B cell (primary cell): ENCODE measurements at regions not wholly inside any gene's neighbourhood (a gene's known extent, or its start where the extent isn't known, plus 50 kb on each side); places are given as distances from the start of the nearest gene placed in this dataset.

ENCODE experiments used
- ATAC-seq: fragments of 200-7000 bp; cut with Tn5 transposase; one replicate; pipeline ENCODE4 v1.10.0; 2021; ENCODE audit warnings: low read depth, mild to moderate bottlenecking, moderate number of reproducible peaks, moderate library complexity
- CTCF ChIA-PET: fragments of 350-600 bp; sonication (Branson Sonifier 250); formaldehyde crosslinking; loops from one replicate; lab custom pipeline; 2021; ENCODE audit warnings: antibody characterized with exemption, inconsistent platforms; lab: Charles Lee
- POLR2A ChIA-PET: fragments of 350-600 bp; sonication (Branson Sonifier 250); formaldehyde crosslinking; loops from one replicate; lab custom pipeline; 2021; ENCODE audit warnings: antibody characterized with exemption; lab: Charles Lee
- DNase-seq: peaks from one replicate; pipeline ENCODE4 v3.0.0; 2013
- H2AFZ ChIP-seq: 2 replicates; pipeline ENCODE4 v1.6.1; 2012; ENCODE audit warnings: mild to moderate bottlenecking, low read depth, low read length; ENCODE audit not compliant: insufficient read depth, poor library complexity, severe bottlenecking
- H3K27ac ChIP-seq, 2 donors: 1 replicate in 1 of 2; 2 replicates in 1 of 2; pipeline ENCODE4 v1.5.1; 2012 to 2013; ENCODE audit warnings: low read length in 2 of 2, mild to moderate bottlenecking in 2 of 2, moderate library complexity in 1 of 2
- H3K27me3 ChIP-seq, 4 experiments: fragments of 200-600 bp in 1 of 4; sonication (generic) in 1 of 4; replicated peaks in 1 of 4; 1 replicate in 2 of 4; 2 replicates in 2 of 4; pipeline versions ENCODE4 v1.6.1 to v1.7.0; 2013 to 2016; ENCODE audit warnings: low read length in 3 of 4, mild to moderate bottlenecking in 2 of 4, mixed read lengths in 1 of 4, moderate library complexity in 1 of 4; ENCODE audit not compliant: insufficient read depth in 4 of 4, control insufficient read depth in 3 of 4; ENCODE audit errors: control extremely low read depth in 1 of 4
- H3K36me3 ChIP-seq, 2 experiments: replicated peaks in 1 of 2; 1 replicate in 1 of 2; 2 replicates in 1 of 2; pipeline versions ENCODE4 v1.6.1 to v1.7.1; 2013; ENCODE audit warnings: low read length in 1 of 2; ENCODE audit not compliant: insufficient read depth in 2 of 2, control insufficient read depth in 1 of 2; ENCODE audit errors: control extremely low read depth in 1 of 2, extremely low read depth in 1 of 2
- H3K4me1 ChIP-seq, 2 donors: fragments of 200-600 bp in 1 of 2; sonication (generic) in 1 of 2; 1 replicate in 1 of 2; 2 replicates in 1 of 2; pipeline versions ENCODE4 v1.5.1 to v1.6.1; 2013 to 2017; ENCODE audit warnings: low read length in 2 of 2; ENCODE audit not compliant: control insufficient read depth in 2 of 2, insufficient read depth in 2 of 2
- H3K4me2 ChIP-seq: replicated peaks from 2 replicates; pipeline ENCODE3; 2012; ENCODE audit warnings: mild to moderate bottlenecking, low read depth, low read length; ENCODE audit not compliant: poor library complexity, severe bottlenecking
- H3K4me3 ChIP-seq, 5 experiments: fragments of 200-600 bp in 1 of 5; sonication (generic) in 1 of 5; 1 replicate in 3 of 5; 2 replicates in 2 of 5; pipeline versions ENCODE4 v1.5.1 to v1.7.0; 2011 to 2016; ENCODE audit warnings: low read length in 4 of 5, mild to moderate bottlenecking in 4 of 5, low read depth in 2 of 5, control low read depth in 1 of 5, moderate library complexity in 1 of 5; ENCODE audit not compliant: insufficient read depth in 1 of 5; ENCODE audit errors: control extremely low read depth in 1 of 5, extremely low read depth in 1 of 5
- H3K79me2 ChIP-seq: fragments of 200-600 bp; sonication (generic); one replicate; pipeline ENCODE4 v1.6.0; 2016; ENCODE audit warnings: low read length; ENCODE audit not compliant: control insufficient read depth, insufficient read depth
- H3K9ac ChIP-seq: fragments of 200-600 bp; sonication (generic); 2 replicates; pipeline ENCODE4 v1.6.1; 2017; ENCODE audit warnings: mild to moderate bottlenecking, low read length, moderate library complexity
- H3K9me3 ChIP-seq, 3 donors: one replicate each; pipeline versions ENCODE4 v1.6.1 to v1.7.1; 2013; ENCODE audit warnings: low read length in 2 of 3; ENCODE audit not compliant: control insufficient read depth in 2 of 3, insufficient read depth in 1 of 3; ENCODE audit errors: control extremely low read depth in 1 of 3
- H4K20me1 ChIP-seq: 2 replicates; pipeline ENCODE4 v1.6.0; 2012; ENCODE audit warnings: mild to moderate bottlenecking, low read length; ENCODE audit not compliant: insufficient read depth, control insufficient read depth, poor library complexity, severe bottlenecking
- H3K27ac Mint-ChIP-seq: one replicate; pipeline ENCODE4 v1.8.0; 2021; ENCODE audit warnings: mixed read lengths
- H3K27me3 Mint-ChIP-seq: one replicate; pipeline ENCODE4 v1.8.0; 2021; ENCODE audit warnings: mixed read lengths
- H3K4me1 Mint-ChIP-seq: one replicate; pipeline ENCODE4 v1.8.0; 2021; ENCODE audit warnings: mixed read lengths
- H3K4me3 Mint-ChIP-seq: one replicate; pipeline ENCODE4 v1.8.0; 2021; ENCODE audit warnings: mixed read lengths
- H3K9me3 Mint-ChIP-seq: one replicate; pipeline ENCODE4 v1.8.0; 2022; ENCODE audit warnings: mixed read lengths; ENCODE audit not compliant: insufficient read depth
- CTCF ChIP-seq: fragments of 200-600 bp; IDR thresholded peaks from one replicate; pipeline ENCODE4 v1.8.0; 2022; ENCODE audit warnings: antibody characterized with exemption, mild to moderate bottlenecking
- EZH2 ChIP-seq: IDR thresholded peaks from 2 replicates; pipeline ENCODE4 v1.6.1; 2012; ENCODE audit warnings: borderline replicate concordance, low read depth, mild to moderate bottlenecking, moderate library complexity, low read length; ENCODE audit not compliant: insufficient read depth, poor library complexity, severe bottlenecking
- WGBS: methylation state at CpG from one replicate; pipeline ENCODE4 v1.1.5; 2013; ENCODE audit warnings: missing lambda C conversion rate; ENCODE audit not compliant: insufficient coverage; 5-methylcytosine and 5-hydroxymethylcytosine counted together
- intact Hi-C: fragments of 100-400 bp; cut with micrococcal nuclease; formaldehyde crosslinking; loops from one replicate; pipeline ENCODE4 v1.10.0; 2022

- POLR2A ChIA-PET: no interaction called here
- Histone ChIP-seq H3K4me2 (no peak overlapping the region), H2AFZ (no peak overlapping the region), H3K4me1 (no peaks in the 10 kb centered on the region), H3K9ac (no peak overlapping the region), H3K36me3 (no peaks in the 10 kb centered on the region), H4K20me1 (no peaks in the 10 kb centered on the region), H3K9me3 (no peaks in the 10 kb centered on the region), H3K27me3 (no peaks in the 10 kb centered on the region), H3K79me2 (no peaks in the 10 kb centered on the region), H3K4me3 (no peak overlapping the region), H3K27ac (no peak overlapping the region)
- H3K4me3 Mint-ChIP-seq: no peak overlapping the region
- intact Hi-C loops: no loop called here
- H3K4me1 Mint-ChIP-seq: no peaks in the 10 kb centered on the region
- WGBS: 83% methylated on average over 1 of the region's 3 CpGs
- H3K9me3 Mint-ChIP-seq: no peaks in the 10 kb centered on the region
- ATAC-seq (no peak), DNase-seq (no peak)
- no peak for TF ChIP-seq CTCF
- TF ChIP-seq EZH2: no peak
- no peaks in the 10 kb centered on the region for H3K27me3 Mint-ChIP-seq
- no peak overlapping the region for H3K27ac Mint-ChIP-seq
- CTCF ChIA-PET: no interaction called here
Observed at GRCh38 chr9:78549711-78550110, 252.8 kb downstream of the PSAT1 start.

DNA sequence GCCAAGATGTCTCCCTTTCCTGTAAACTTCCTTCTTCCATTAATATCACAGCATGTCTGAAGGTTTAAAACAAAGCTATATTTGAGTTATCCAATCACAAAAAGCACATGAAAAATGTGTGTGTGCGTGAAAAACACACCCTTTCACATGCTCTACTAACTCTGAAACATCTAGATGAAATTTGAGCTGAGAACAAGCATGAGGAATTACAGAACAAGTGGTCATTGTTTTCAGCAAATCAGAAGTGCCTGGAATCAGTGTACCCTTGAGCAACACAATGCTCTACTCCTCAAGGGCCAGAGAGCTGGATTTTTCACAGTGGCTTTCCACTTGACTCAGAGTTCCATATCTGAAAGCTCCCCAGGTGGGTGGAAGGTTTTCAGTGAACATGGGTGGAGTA lies 255.9 kb downstream of the PSAT1 start:
- Histone ChIP-seq H3K9ac (no peak overlapping the region), H4K20me1 (no peaks in the 10 kb centered on the region), H3K27me3 (no peaks in the 10 kb centered on the region), H3K79me2 (no peaks in the 10 kb centered on the region), H3K9me3 (no peaks in the 10 kb centered on the region), H2AFZ (no peak overlapping the region), H3K36me3 (no peaks in the 10 kb centered on the region), H3K4me1 (no peaks in the 10 kb centered on the region), H3K4me3 (no peak overlapping the region), H3K4me2 (no peak overlapping the region), H3K27ac (no peak overlapping the region)
- DNase-seq: no peak
- CTCF ChIA-PET: no interaction called here
- POLR2A ChIA-PET: no interaction called here
- no peaks in the 10 kb centered on the region for H3K27me3 Mint-ChIP-seq
- no peak overlapping the region for H3K27ac Mint-ChIP-seq
- intact Hi-C loops: no loop called here
- no peaks in the 10 kb centered on the region for H3K9me3 Mint-ChIP-seq
- H3K4me3 Mint-ChIP-seq: no peak overlapping the region
- 0% methylated on average over 1 of the region's 1 CpG for WGBS
- H3K4me1 Mint-ChIP-seq: no peaks in the 10 kb centered on the region
- no peak for TF ChIP-seq EZH2
- no peak for TF ChIP-seq CTCF
- ATAC-seq: no peak
